GM19238 (cell line): ENCODE measurements at regions not wholly inside any gene's neighbourhood (a gene's known extent, or its start where the extent isn't known, plus 50 kb on each side); places are given as distances from the start of the nearest gene placed in this dataset.

ENCODE experiments used
- DNase-seq: peaks from one replicate; pipeline ENCODE4 v3.0.0; 2011; ENCODE audit warnings: low spot score; ENCODE audit not compliant: insufficient read length

- DNase-seq = no peak
Observed at GRCh38 chr14:85222341-85222740, 307.6 kb upstream of the FLRT2 start.

GRCh38 chr14:85223667-85224066 lies 306.3 kb upstream of the FLRT2 start:
- no peak for DNase-seq

GRCh38 chr14:85224241-85224640 lies 305.7 kb upstream of the FLRT2 start:
- DNase-seq = no peak

- DNase-seq = no peak
Observed at GRCh38 chr14:85233756-85234155, 296.2 kb upstream of the FLRT2 start.

GRCh38 chr14:85234156-85235025 lies 295.6 kb upstream of the FLRT2 start:
- no peak for DNase-seq

- no peak for DNase-seq
Observed at GRCh38 chr14:85235868-85236267, 294.1 kb upstream of the FLRT2 start.

GRCh38 chr14:85236296-85236695 lies 293.6 kb upstream of the FLRT2 start:
- no peak for DNase-seq

- no peak for DNase-seq
Observed at GRCh38 chr14:85239791-85240190, 290.2 kb upstream of the FLRT2 start.

GRCh38 chr14:85241022-85241855 lies 288.7 kb upstream of the FLRT2 start:
- no peak for DNase-seq

GRCh38 chr14:85242666-85243065 lies 287.3 kb upstream of the FLRT2 start:
- no peak for DNase-seq

- DNase-seq = no peak
Observed at GRCh38 chr14:85243321-85243720, 286.6 kb upstream of the FLRT2 start.

GRCh38 chr14:85247071-85247470 lies 282.9 kb upstream of the FLRT2 start:
- no peak for DNase-seq

GRCh38 chr14:85248881-85249635 lies 280.9 kb upstream of the FLRT2 start:
- DNase-seq = no peak

- no peak for DNase-seq
Observed at GRCh38 chr14:85250414-85251189, 279.3 kb upstream of the FLRT2 start.

- DNase-seq = no peak
Observed at GRCh38 chr14:85252011-85252410, 277.9 kb upstream of the FLRT2 start.

GRCh38 chr14:85254711-85255110 lies 275.2 kb upstream of the FLRT2 start:
- no peak for DNase-seq

- DNase-seq = no peak
Observed at GRCh38 chr14:85257287-85257686, 272.7 kb upstream of the FLRT2 start.

GRCh38 chr14:85263916-85264675 lies 265.8 kb upstream of the FLRT2 start:
- no peak for DNase-seq

GRCh38 chr14:85273099-85273677 lies 256.8 kb upstream of the FLRT2 start:
- DNase-seq = no peak

GRCh38 chr14:85273952-85274351 lies 256.0 kb upstream of the FLRT2 start:
- no peak for DNase-seq
